OCI-LY7 (cell line): ENCODE measurements at regions not wholly inside any gene's neighbourhood (a gene's known extent, or its start where the extent isn't known, plus 50 kb on each side); places are given as distances from the start of the nearest gene placed in this dataset.

Source experiments
- BruUV-seq: library from RNA; stranded (reverse); fragments of 400-500 nt; replicated peaks from 2 replicates; lab custom pipeline; 2021; lab: Mats Ljungman, UMichigan
- CTCF ChIA-PET: fragments of 300-600 bp; sonication (Branson Sonifier 250); formaldehyde crosslinking; loops from one replicate; lab custom pipeline; 2022; ENCODE audit warnings: antibody characterized with exemption; ENCODE audit not compliant: unreplicated experiment; lab: Charles Lee
- POLR2A ChIA-PET: fragments of 300-600 bp; sonication (Branson Sonifier 250); formaldehyde crosslinking; loops from one replicate; lab custom pipeline; 2022; ENCODE audit warnings: antibody characterized with exemption; lab: Charles Lee
- DNase-seq: peaks from one replicate; pipeline ENCODE4 v3.0.0-alpha.2; 2015; ENCODE audit warnings: low spot score
- H2AFZ ChIP-seq: fragments of 200-600 bp; sonication (generic), shearing (Covaris generic); 2 replicates; pipeline ENCODE4 v1.6.1; 2014; ENCODE audit warnings: mild to moderate bottlenecking, antibody characterized with exemption, low read length, moderate library complexity
- H3K27ac ChIP-seq: fragments of 200-600 bp; sonication (generic); 2 replicates; pipeline ENCODE4 v1.5.1; 2014; ENCODE audit warnings: mixed run types, low read depth, mild to moderate bottlenecking, moderate library complexity, low read length, inconsistent platforms; ENCODE audit not compliant: poor library complexity, severe bottlenecking
- H3K36me3 ChIP-seq: fragments of 200-600 bp; sonication (generic); 2 replicates; pipeline ENCODE4 v1.6.1; 2014; ENCODE audit warnings: mild to moderate bottlenecking, antibody characterized with exemption, low read length, moderate library complexity, mixed read lengths; ENCODE audit not compliant: insufficient read depth
- H3K4me1 ChIP-seq: fragments of 200-600 bp; sonication (generic); 2 replicates; pipeline ENCODE4 v1.5.1; 2014; ENCODE audit warnings: mild to moderate bottlenecking, low read length; ENCODE audit not compliant: insufficient read depth, poor library complexity, severe bottlenecking
- H3K4me2 ChIP-seq: fragments of 200-600 bp; sonication (generic); 2 replicates; pipeline ENCODE4 v1.6.1; 2014; ENCODE audit warnings: mild to moderate bottlenecking, low read length
- H3K4me3 ChIP-seq: fragments of 200-600 bp; sonication (generic); 2 replicates; pipeline ENCODE4 v1.5.1; 2014; ENCODE audit warnings: mild to moderate bottlenecking, low read depth, low read length; ENCODE audit not compliant: poor library complexity, severe bottlenecking
- H3K79me2 ChIP-seq: fragments of 200-600 bp; sonication (generic); 2 replicates; pipeline ENCODE4 v1.6.1; 2016; ENCODE audit warnings: low read depth, mild to moderate bottlenecking, low read length, moderate library complexity, mixed read lengths; ENCODE audit not compliant: insufficient read depth
- H3K9me2 ChIP-seq: fragments of 200-600 bp; sonication (generic); 2 replicates; pipeline ENCODE4 v1.6.1; 2016; ENCODE audit warnings: mild to moderate bottlenecking, low read length, mixed read lengths; ENCODE audit not compliant: insufficient read depth
- H3K9me3 ChIP-seq: fragments of 200-600 bp; sonication (generic); 2 replicates; pipeline ENCODE4 v1.6.1; 2014; ENCODE audit warnings: mild to moderate bottlenecking, mixed run types, low read length, mixed read lengths
- H4K20me1 ChIP-seq: fragments of 200-600 bp; sonication (generic); 2 replicates; pipeline ENCODE4 v1.6.1; 2014; ENCODE audit warnings: mild to moderate bottlenecking, antibody characterized with exemption, low read length, moderate library complexity, mixed read lengths; ENCODE audit not compliant: insufficient read depth
- CTCF ChIP-seq: fragments of 200-600 bp; sonication (generic); conservative IDR thresholded peaks from 2 replicates; pipeline ENCODE4 v1.5.1; 2014; ENCODE audit warnings: mild to moderate bottlenecking, antibody characterized with exemption, low read length, moderate library complexity, mixed read lengths
- EZH2phosphoT487 ChIP-seq: fragments of 200-600 bp; sonication (generic); IDR thresholded peaks from 2 replicates; pipeline ENCODE4 v1.6.1; 2018; ENCODE audit warnings: low read depth, borderline replicate concordance, mild to moderate bottlenecking, mixed run types, antibody characterized with exemption, low read length, moderate library complexity, mixed read lengths
- intact Hi-C: fragments of 100-400 bp; cut with micrococcal nuclease; formaldehyde crosslinking; loops from one replicate; pipeline ENCODE4 v1.10.0; 2022; ENCODE audit not compliant: unreplicated experiment

GRCh38 chr5:2387634-2388325, 363.7 kb downstream of the IRX2 start:
- TF ChIP-seq EZH2phosphoT487 (no peak), CTCF (no peak)
- no peaks in the 10 kb centered on the region for H4K20me1 ChIP-seq
- H3K9me3 ChIP-seq: no peaks in the 10 kb centered on the region
- intact Hi-C loops: no loop called here
- BruUV-seq: no TSS peak
- H3K79me2 ChIP-seq: no peaks in the 10 kb centered on the region
- H3K4me3 ChIP-seq: no peak overlapping the region
- no peaks in the 10 kb centered on the region for H3K4me1 ChIP-seq
- no peak overlapping the region for H2AFZ ChIP-seq
- POLR2A ChIA-PET: no interaction called here
- CTCF ChIA-PET: no interaction called here
- no peaks in the 10 kb centered on the region for H3K36me3 ChIP-seq
- no peak overlapping the region for H3K4me2 ChIP-seq
- no peaks in the 10 kb centered on the region for H3K9me2 ChIP-seq
- no peak for DNase-seq
- H3K27ac ChIP-seq: no peak overlapping the region

- no peaks in the 10 kb centered on the region for H4K20me1 ChIP-seq
- H3K27ac ChIP-seq: no peak overlapping the region
- ChIA-PET CTCF (no interaction called here), POLR2A (no interaction called here)
- no peaks in the 10 kb centered on the region for H3K4me1 ChIP-seq
- no peak overlapping the region for H3K4me2 ChIP-seq
- BruUV-seq: no TSS peak
- H3K9me2 ChIP-seq: no peaks in the 10 kb centered on the region
- H3K4me3 ChIP-seq: no peak overlapping the region
- no peak for DNase-seq
- intact Hi-C loops: no loop called here
- H3K79me2 ChIP-seq: no peaks in the 10 kb centered on the region
- TF ChIP-seq EZH2phosphoT487 (no peak), CTCF (no peak)
- no peaks in the 10 kb centered on the region for H3K36me3 ChIP-seq
- H2AFZ ChIP-seq: no peak overlapping the region
- H3K9me3 ChIP-seq: no peaks in the 10 kb centered on the region
Measured at GRCh38 chr5:2387250-2387633, 364.2 kb downstream of the IRX2 start.

- Histone ChIP-seq H3K4me2 (no peak overlapping the region), H3K9me2 (no peaks in the 10 kb centered on the region), H4K20me1 (no peaks in the 10 kb centered on the region), H3K27ac (no peak overlapping the region), H3K4me3 (no peak overlapping the region), H3K4me1 (no peaks in the 10 kb centered on the region), H2AFZ (no peak overlapping the region), H3K79me2 (no peaks in the 10 kb centered on the region), H3K9me3 (no peaks in the 10 kb centered on the region), H3K36me3 (no peaks in the 10 kb centered on the region)
- ChIA-PET POLR2A (no interaction called here), CTCF (no interaction called here)
- TF ChIP-seq EZH2phosphoT487 (no peak), CTCF (no peak)
- intact Hi-C loops: no loop called here
- BruUV-seq: no TSS peak
- DNase-seq: no peak
Measured at GRCh38 chr5:2385818-2386217, 365.7 kb downstream of the IRX2 start.
